ENCODE measurements at regions not wholly inside any gene's neighbourhood (a gene's known extent, or its start where the extent isn't known, plus 50 kb on each side); places are given as distances from the start of the nearest gene placed in this dataset.

- no peaks in the 10 kb centered on the region for H3K36me3 ChIP-seq (ENCODE audit: control insufficient read depth, insufficient read depth, low read length)
- TF ChIP-seq, protein P1, sequence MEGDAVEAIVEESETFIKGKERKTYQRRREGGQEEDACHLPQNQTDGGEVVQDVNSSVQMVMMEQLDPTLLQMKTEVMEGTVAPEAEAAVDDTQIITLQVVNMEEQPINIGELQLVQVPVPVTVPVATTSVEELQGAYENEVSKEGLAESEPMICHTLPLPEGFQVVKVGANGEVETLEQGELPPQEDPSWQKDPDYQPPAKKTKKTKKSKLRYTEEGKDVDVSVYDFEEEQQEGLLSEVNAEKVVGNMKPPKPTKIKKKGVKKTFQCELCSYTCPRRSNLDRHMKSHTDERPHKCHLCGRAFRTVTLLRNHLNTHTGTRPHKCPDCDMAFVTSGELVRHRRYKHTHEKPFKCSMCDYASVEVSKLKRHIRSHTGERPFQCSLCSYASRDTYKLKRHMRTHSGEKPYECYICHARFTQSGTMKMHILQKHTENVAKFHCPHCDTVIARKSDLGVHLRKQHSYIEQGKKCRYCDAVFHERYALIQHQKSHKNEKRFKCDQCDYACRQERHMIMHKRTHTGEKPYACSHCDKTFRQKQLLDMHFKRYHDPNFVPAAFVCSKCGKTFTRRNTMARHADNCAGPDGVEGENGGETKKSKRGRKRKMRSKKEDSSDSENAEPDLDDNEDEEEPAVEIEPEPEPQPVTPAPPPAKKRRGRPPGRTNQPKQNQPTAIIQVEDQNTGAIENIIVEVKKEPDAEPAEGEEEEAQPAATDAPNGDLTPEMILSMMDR (IDR thresholded peaks at IDR 0.05; ENCODE audit: insufficient read depth, low read length, poor library complexity, severe bottlenecking), result no peak
- no peak for DNase-seq (ENCODE audit: extremely low read depth, insufficient read length)
Measured at GRCh38 chr13:103350147-103350546, 283.9 kb upstream of the SLC10A2 start.

DNA sequence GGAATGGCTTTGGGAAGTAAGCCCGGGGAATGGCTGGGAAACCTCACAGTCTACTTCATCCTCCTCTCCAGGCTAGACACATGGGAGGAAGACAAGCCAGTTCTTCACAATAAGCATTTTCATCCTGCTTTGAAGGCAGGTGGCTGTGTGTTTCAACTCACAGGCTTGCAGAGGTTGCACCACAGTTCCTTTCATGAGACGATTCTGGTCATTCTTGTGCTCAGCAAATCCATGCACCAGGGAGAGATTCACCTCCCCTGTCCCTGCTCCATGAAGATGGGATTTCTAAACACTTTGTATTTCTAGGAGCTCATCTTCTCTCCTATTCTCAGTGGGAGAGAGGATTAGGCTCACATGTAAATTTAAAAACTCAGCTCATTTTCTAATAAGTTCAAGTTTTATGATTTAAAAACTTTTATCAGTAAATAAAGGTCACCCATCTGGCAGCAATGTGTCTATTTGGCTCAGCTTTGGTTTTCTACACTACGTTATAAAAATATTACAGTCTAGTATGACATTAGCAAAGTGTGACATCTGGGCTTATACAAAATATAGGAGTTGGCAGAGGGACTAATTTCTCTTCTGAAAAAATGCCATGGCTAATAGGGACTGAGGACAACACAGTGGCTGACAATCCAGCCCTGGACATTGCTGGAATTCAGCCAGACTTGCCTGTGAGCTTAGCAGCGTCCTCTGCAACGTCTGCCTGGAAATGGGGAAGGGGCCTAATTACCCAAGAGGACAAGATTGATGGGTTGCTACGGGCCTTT is 283.2 kb upstream of the SLC10A2 start:
- DNase-seq (ENCODE audit: extremely low read depth, insufficient read length), result no peak
- Histone ChIP-seq H3K36me3 (ENCODE audit: control insufficient read depth, insufficient read depth, low read length) (no peaks in the 10 kb centered on the region), H3K27me3 (replicated peaks; ENCODE audit: control insufficient read depth, insufficient read depth, low read length) (no peaks in the 10 kb centered on the region), H3K4me3 (replicated peaks; ENCODE audit: low read depth, low read length) (no peak overlapping the region)
- TF ChIP-seq, protein P1 (IDR thresholded peaks at IDR 0.05; ENCODE audit: insufficient read depth, low read length, poor library complexity, severe bottlenecking), result no peak

More at GRCh38 chr13:103350147-103350546, 283.9 kb upstream of the SLC10A2 start:
- Histone ChIP-seq H3K4me3 (replicated peaks; ENCODE audit: low read depth, low read length) (no peak overlapping the region), H3K27me3 (replicated peaks; ENCODE audit: control insufficient read depth, insufficient read depth, low read length) (no peaks in the 10 kb centered on the region)

- H3K27me3 ChIP-seq (replicated peaks; ENCODE audit: control insufficient read depth, insufficient read depth, low read length), result no peaks in the 10 kb centered on the region
- no peak overlapping the region for H3K4me3 ChIP-seq (replicated peaks; ENCODE audit: low read depth, low read length)
- DNase-seq (ENCODE audit: extremely low read depth, insufficient read length), result no peak
- H3K36me3 ChIP-seq (ENCODE audit: control insufficient read depth, insufficient read depth, low read length), result no peaks in the 10 kb centered on the region
- TF ChIP-seq, protein P1 (IDR thresholded peaks at IDR 0.05; ENCODE audit: insufficient read depth, low read length, poor library complexity, severe bottlenecking), result no peak
Measured at GRCh38 chr13:103335241-103335640, 269.0 kb upstream of the SLC10A2 start.

DNA sequence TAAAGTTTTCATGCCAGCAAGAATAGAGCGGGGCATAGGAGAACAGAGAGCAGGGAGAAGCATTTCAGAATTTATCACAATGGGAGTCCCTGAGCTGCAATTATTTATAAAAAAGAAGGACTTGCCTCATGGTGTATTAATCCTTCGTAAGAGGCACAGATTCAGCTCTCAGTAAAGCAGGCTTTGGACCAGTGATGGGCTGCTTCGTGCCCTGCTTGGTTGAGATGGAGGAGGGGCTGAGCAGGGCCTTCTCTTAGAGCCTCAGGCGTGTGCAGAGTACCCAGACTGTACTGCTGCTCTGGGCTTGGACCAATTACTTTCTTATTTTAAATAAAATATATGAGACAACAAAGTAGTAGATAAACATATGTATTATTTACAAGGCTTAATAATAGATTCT is 265.7 kb upstream of the SLC10A2 start:
- H3K4me3 ChIP-seq (replicated peaks; ENCODE audit: low read depth, low read length), result no peak overlapping the region
- TF ChIP-seq, protein P1 (IDR thresholded peaks at IDR 0.05; ENCODE audit: insufficient read depth, low read length, poor library complexity, severe bottlenecking), result no peak
- no peak for DNase-seq (ENCODE audit: extremely low read depth, insufficient read length)

DNA sequence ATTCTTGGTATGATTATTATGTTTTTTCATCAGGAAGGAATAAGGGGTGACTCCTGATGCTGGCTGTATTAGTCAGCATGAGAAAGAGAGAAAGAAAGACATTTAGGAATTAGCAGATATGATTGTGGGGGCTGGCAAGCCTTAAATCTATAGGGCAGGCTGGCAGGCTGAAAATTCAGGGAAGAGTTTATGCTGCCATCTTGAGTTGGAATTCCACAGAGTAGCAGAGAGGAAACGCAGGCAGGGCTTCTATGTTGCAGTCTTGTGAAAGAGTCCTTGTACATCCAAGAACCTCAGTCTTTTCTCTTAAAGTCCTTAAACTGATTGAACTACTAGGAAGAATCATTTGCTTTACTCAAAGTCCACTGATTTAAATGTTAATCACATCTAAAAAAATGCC is 262.7 kb upstream of the SLC10A2 start:
- H3K27me3 ChIP-seq (replicated peaks; ENCODE audit: control insufficient read depth, insufficient read depth, low read length), result no peaks in the 10 kb centered on the region
- H3K4me3 ChIP-seq (replicated peaks; ENCODE audit: low read depth, low read length), result no peak overlapping the region
- H3K36me3 ChIP-seq (ENCODE audit: control insufficient read depth, insufficient read depth, low read length), result no peaks in the 10 kb centered on the region
- TF ChIP-seq, protein P1 (IDR thresholded peaks at IDR 0.05; ENCODE audit: insufficient read depth, low read length, poor library complexity, severe bottlenecking), result no peak
- DNase-seq (ENCODE audit: extremely low read depth, insufficient read length), result no peak

More for the DNA sequence above, 265.7 kb upstream of the SLC10A2 start:
- H3K27me3 ChIP-seq (replicated peaks; ENCODE audit: control insufficient read depth, insufficient read depth, low read length), result no peaks in the 10 kb centered on the region
- H3K36me3 ChIP-seq (ENCODE audit: control insufficient read depth, insufficient read depth, low read length), result no peaks in the 10 kb centered on the region
